PC-3 (cell line): ENCODE measurements at regions not wholly inside any gene's neighbourhood (a gene's known extent, or its start where the extent isn't known, plus 50 kb on each side); places are given as distances from the start of the nearest gene placed in this dataset.

ENCODE experiments used
- CTCF ChIP-seq: fragments of 300-600 bp; sonication (generic); conservative IDR thresholded peaks from 2 replicates; pipeline ENCODE4 v1.5.1; 2017; ENCODE audit warnings: antibody characterized with exemption, low read depth, mild to moderate bottlenecking, low read length
- EZH2 ChIP-seq: fragments of 300-600 bp; sonication (generic); IDR thresholded peaks from one replicate; pipeline ENCODE4 v1.6.1; 2017; ENCODE audit warnings: antibody characterized with exemption, mild to moderate bottlenecking, low read length; ENCODE audit not compliant: unreplicated experiment

GRCh38 chr19:28638445-28638844, 574.5 kb downstream of the UQCRFS1 start:
- TF ChIP-seq EZH2, result no peak
- TF ChIP-seq CTCF, result no peak
